ENCODE measurements at regions not wholly inside any gene's neighbourhood (a gene's known extent, or its start where the extent isn't known, plus 50 kb on each side); places are given as distances from the start of the nearest gene placed in this dataset.

DNA sequence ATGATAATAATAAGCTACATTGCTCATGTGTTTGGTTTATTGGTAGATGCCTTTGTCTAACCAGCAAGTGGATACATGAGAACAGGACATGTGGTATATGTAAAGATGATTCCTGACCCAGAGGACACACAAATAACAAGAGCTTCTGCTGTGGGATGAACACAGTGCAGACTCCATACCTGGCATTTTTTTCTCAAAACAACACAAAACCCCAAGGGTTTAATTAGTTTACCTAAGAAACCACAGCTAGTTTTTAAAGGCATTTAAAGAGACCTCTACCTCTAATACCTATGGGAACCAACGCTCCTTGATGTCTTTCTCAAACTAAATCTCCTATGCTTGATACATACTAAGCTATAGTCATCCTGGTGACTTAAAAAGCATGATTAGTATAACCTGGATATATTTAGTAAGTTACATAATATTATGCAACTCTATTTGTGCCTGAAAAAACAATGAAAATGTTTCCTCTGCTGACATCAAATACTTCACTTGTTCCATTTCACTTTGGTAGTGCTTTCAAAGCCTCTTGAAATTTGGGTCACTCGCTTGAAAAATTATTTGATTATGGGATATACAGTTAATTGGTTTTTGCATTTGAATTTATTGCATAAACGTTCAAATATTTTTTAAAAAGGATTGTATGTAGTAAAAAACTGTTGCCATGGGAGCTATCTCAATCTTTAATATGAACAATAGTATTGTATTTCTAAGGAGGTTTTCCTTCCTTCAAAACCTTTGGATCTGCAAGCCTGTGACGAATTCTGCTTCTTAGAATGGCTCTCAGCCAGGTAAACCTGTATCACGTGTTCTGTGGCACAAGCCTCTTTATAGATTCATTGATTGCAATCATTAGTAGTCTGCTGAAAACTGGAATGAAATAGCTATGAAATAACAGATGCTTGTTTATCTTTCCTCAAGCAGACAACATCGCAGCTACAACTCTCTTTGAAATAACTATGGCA is 233.0 kb upstream of the KCNMB2 start:
- DNase-seq (ENCODE audit: low spot score), result no peak
- TF ChIP-seq, protein P1, sequence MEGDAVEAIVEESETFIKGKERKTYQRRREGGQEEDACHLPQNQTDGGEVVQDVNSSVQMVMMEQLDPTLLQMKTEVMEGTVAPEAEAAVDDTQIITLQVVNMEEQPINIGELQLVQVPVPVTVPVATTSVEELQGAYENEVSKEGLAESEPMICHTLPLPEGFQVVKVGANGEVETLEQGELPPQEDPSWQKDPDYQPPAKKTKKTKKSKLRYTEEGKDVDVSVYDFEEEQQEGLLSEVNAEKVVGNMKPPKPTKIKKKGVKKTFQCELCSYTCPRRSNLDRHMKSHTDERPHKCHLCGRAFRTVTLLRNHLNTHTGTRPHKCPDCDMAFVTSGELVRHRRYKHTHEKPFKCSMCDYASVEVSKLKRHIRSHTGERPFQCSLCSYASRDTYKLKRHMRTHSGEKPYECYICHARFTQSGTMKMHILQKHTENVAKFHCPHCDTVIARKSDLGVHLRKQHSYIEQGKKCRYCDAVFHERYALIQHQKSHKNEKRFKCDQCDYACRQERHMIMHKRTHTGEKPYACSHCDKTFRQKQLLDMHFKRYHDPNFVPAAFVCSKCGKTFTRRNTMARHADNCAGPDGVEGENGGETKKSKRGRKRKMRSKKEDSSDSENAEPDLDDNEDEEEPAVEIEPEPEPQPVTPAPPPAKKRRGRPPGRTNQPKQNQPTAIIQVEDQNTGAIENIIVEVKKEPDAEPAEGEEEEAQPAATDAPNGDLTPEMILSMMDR (IDR thresholded peaks at IDR 0.05; ENCODE audit: extremely low read depth, missing control alignments), result no peak

DNA sequence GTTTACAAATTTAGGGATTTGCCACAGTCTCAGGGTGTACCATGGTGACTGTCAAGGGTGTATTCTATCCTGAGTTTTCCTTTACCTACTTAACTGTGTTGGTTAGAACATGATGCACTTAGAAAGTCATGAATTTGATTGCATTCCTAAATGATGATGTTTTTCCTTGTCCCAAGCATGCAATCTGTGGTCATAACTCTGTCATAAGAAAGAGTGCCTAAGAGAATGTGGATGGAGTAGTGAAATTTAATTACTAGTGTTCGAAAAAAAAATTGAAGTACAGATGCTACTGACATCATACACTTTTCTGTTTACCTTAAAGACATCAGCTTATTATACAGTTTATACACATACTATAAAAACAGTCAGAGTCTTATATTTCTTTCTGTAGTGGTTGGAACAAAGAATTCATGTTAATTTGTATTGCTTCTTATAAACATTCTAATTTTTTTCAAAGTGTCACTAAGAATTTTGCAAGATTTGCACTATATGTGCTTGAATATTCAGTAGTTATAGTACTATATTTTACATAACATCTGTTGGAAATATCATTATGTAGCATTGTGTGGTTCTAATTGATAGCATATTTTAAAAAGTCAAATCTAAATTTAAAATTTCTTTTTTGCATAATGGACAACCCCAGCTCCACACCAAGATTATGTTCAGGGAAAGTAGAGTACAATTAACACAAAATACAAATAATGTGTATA is 231.3 kb upstream of the KCNMB2 start:
- no peak for DNase-seq (ENCODE audit: low spot score)
- TF ChIP-seq, protein P1 (IDR thresholded peaks at IDR 0.05; ENCODE audit: extremely low read depth, missing control alignments), result no peak

DNA sequence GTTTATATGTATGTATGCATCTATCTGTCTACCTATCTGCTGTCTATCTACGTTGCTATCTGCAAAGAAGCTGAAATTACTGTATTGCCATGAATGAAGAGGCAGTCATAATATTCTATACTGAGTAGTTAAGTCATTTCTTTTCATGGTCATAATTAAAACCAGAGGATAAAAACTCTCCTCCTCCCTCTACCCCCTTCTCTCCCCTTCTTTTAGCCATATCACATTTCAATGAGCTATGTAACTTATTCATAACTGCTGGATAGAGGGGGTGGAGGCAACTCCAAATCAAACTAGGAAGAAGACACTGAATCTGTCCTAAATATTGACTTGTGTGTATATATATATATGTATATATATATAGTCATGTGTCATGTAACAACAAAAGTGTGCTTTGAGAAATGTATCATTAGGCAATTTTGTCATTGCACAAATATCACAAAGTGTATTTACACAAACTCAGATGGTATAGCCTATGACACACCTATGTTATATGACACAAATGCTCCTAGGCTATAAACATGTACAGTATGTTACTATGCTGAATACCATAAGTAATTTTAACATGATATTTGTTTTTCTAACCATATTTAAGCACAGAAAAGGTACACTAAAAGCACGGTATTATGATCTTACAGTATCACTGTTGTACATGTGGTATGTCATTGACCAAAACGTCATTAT is 229.7 kb upstream of the KCNMB2 start:
- TF ChIP-seq, protein P1 (IDR thresholded peaks at IDR 0.05; ENCODE audit: extremely low read depth, missing control alignments), result no peak
- no peak for DNase-seq (ENCODE audit: low spot score)

DNA sequence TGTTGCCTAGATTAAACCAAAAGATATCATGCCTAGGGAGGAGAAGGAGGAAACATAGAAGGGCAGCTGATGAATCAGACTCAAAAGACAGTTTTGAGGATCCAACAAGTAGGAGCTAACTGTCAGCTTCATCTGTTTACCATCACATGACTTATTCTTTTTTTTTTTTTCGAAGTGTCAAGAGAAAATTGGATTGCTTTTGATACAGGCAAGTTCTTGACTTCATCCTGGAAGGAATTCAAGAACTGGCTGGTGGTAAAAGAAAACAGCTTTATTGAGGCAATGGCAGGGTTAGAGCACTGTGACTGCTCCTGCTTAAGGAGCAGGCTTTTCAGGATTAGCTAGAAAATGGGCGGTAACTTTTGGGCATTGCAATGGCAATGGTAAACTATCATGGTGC is 227.5 kb upstream of the KCNMB2 start:
- TF ChIP-seq, protein P1 (IDR thresholded peaks at IDR 0.05; ENCODE audit: extremely low read depth, missing control alignments), result no peak
- DNase-seq (ENCODE audit: low spot score), result no peak

DNA sequence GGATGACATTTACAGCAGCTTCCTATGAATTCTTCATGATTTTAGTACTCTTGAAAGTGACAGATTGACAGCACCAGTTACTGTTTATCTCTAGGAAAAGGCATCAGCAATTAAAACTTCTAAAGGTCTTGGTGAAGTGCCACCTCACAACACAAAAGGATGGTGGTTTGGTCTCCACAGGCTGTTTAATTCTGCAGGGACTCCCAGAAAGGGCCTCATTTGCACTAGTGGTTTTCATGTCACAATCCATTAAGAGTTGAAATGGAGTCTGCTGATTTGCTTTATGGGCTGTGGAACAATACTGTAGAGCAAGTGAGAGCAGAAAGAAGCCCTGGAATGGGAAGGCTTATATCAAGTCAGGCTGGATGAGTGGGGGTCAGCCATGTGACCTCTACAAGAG is 225.3 kb upstream of the KCNMB2 start:
- TF ChIP-seq, protein P1 (IDR thresholded peaks at IDR 0.05; ENCODE audit: extremely low read depth, missing control alignments), result no peak
- no peak for DNase-seq (ENCODE audit: low spot score)

DNA sequence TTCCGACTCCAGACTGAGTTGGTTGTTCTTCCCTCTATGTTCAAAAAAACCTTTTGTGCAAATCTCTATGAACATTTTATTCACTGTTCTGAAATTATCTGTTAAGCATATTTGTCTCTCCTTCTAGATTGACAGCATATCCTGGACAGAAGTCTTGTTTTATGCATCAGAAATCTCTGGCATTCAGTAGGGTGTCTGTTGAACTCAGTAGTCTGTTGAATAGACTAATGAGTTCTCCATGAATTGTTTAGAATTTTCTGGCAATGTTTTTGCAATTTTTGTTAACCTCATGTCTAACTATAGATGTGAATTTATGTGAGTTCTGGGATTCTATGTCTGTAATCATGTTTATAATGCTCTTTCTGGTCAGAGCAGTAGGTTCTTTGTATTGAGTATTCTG is 222.5 kb upstream of the KCNMB2 start:
- TF ChIP-seq, protein P1 (IDR thresholded peaks at IDR 0.05; ENCODE audit: extremely low read depth, missing control alignments), result no peak

More for the DNA sequence above, 222.5 kb upstream of the KCNMB2 start:
- no peak for DNase-seq (ENCODE audit: low spot score)
